PC-3 (cell line): ENCODE measurements at regions not wholly inside any gene's neighbourhood (a gene's known extent, or its start where the extent isn't known, plus 50 kb on each side); places are given as distances from the start of the nearest gene placed in this dataset.

ENCODE experiments used
- CTCF ChIP-seq: fragments of 300-600 bp; sonication (generic); conservative IDR thresholded peaks from 2 replicates; pipeline ENCODE4 v1.5.1; 2017; ENCODE audit warnings: antibody characterized with exemption, low read depth, mild to moderate bottlenecking, low read length
- EZH2 ChIP-seq: fragments of 300-600 bp; sonication (generic); IDR thresholded peaks from one replicate; pipeline ENCODE4 v1.6.1; 2017; ENCODE audit warnings: antibody characterized with exemption, mild to moderate bottlenecking, low read length; ENCODE audit not compliant: unreplicated experiment
- EZH2phosphoT487 ChIP-seq: fragments of 300-600 bp; sonication (generic); IDR thresholded peaks from 2 replicates; pipeline ENCODE4 v1.6.1; 2018; ENCODE audit warnings: mild to moderate bottlenecking, antibody characterized with exemption, low read length, borderline replicate concordance

GRCh38 chr3:191753196-191753595, 292.2 kb downstream of the PYDC2 start:
- TF ChIP-seq EZH2 (no peak), CTCF (no peak), EZH2phosphoT487 (no peak)
